UCSD-AML1 (cell line): ENCODE measurements at regions not wholly inside any gene's neighbourhood (a gene's known extent, or its start where the extent isn't known, plus 50 kb on each side); places are given as distances from the start of the nearest gene placed in this dataset.

ENCODE experiments used
- DNase-seq: peaks from one replicate; lab custom pipeline; 2025; ENCODE audit not compliant: unreplicated experiment; lab: John Stamatoyannopoulos, UW

DNA sequence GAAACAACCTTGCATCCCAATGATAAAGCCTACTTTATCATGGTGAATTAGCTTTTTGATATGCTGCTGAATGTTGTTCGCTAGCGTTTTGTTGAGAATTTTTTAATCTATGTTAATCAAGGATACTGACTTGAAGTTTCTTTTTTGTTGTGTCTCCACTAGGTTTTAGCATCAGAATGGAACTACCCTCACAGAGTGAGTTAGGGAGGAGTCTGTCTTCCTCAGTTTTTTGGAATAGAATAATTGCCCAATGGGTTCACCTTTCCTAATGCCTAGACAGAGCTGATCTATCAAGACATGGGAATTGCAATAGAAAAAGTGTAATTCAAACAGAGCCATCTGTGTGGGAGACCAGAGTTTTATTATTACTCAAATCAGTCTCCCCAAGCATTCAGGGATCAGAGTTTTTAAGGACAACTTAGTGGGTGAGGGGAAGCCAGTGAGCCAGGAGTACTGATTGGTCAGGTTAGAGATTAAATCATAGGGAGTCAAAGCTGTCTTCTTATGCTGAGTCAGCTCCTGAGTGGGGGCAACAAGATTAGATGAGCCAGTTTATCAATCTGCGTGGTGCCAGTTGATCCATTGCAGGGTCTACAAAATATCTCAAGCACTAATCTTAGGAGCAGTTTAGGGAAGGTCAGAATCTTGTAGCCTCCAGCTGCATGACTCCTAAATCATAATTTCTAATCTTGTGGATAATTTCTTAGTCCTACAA is 237.4 kb upstream of the PPP2R3A start:
- no peak for DNase-seq

DNA sequence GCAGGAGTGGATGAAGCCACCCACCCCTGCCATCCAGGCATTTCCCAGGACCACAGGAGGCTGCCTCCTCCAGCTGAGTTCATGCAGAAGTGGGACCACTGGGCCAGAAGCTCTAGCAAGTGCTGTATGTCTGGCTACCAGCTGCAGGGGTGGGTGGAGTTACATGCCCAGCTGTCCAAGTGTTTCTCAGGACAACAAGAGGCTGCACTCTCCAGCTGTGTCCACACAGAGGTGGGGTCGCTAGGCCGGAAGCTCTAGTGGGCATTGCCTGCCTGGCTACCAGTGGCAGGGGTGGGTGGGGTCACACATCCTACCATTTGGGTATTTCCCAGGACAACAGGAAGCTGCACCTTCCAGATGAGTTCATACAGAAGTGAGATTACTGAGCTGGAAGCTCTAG is 234.0 kb upstream of the PPP2R3A start:
- no peak for DNase-seq

GRCh38 chr3:135736740-135737139 is 228.8 kb upstream of the PPP2R3A start:
- no peak for DNase-seq

DNA sequence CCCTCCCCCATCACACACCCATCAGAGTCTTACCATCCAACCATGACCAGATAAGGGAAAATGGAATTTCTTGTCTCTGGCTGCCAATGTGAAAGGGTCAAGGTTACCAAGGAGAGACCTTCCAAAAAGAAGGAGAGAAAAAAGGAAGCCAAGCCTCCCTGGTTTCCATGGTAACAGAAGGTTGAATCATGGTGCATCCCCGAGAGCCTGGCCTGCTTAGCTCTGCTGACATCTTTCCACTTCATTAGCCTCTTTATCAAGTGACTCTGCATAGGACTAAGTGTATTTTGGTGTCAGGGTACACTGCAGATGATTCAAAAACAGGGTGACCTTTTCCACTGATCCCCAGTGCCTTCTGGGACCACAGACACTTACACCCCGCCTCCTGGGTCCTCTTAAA is 225.7 kb upstream of the PPP2R3A start:
- DNase-seq = no peak

- no peak for DNase-seq
Measured at GRCh38 chr3:135740211-135740610, 225.3 kb upstream of the PPP2R3A start.

GRCh38 chr3:135740751-135741150 is 224.8 kb upstream of the PPP2R3A start:
- no peak for DNase-seq

- DNase-seq = no peak
Measured at GRCh38 chr3:135751991-135752390, 213.5 kb upstream of the PPP2R3A start.

GRCh38 chr3:135752851-135753250 is 212.7 kb upstream of the PPP2R3A start:
- no peak for DNase-seq

DNA sequence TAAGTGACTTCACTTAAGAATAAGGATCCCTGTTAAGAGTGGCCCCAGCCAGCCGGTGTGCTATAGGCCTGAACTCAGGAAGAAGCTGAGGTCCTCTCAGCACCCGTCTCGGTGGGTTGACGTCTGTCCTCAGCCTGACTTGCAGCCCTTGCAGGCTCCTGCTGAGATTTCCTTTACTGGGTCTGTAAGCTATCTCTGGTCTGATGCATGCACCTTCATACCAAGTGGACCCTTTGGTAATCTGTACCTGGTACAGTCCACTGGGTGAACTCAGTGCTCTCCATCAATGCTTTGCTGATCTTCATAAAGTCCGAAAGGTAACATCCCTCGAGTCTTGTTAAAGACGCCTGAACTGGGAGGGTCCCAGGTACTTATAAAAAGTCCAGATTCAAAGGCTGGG is 212.0 kb upstream of the PPP2R3A start:
- no peak for DNase-seq

DNA sequence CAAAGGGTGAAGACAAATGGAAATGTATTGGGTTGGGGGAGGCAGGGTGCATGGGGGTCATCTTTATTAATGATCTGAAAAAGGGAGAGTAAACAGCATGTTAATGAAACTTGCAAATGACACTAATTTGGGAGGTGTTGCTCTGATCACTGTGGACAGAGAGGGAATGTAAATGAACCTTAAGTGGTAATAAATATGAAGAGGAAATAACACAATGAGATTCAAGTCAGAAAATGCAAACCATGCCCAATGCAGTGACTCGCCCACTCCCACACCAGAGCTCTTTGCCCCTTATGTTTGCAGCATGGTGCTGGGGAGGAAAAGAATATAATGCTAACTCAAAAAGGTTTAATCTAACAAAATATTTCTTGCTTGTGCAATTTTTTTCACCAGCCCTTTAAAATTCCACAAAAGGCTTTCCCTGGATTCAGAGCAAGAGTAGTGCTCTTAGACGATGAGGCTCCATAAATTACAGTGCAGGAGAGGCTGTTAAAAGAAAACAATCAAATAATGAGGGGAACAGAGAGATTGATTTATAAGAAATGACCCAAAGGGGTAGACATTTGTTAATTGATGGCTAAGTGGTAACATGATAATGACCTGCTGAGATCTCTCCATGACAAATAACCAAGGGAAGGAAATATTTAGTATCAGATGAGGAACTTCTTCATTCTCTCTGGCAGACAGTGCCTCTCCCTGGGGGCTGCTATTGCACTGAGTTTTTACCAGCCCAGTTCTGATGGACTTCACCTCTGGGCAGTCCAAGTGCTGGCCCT is 210.0 kb upstream of the PPP2R3A start:
- DNase-seq = no peak

DNA sequence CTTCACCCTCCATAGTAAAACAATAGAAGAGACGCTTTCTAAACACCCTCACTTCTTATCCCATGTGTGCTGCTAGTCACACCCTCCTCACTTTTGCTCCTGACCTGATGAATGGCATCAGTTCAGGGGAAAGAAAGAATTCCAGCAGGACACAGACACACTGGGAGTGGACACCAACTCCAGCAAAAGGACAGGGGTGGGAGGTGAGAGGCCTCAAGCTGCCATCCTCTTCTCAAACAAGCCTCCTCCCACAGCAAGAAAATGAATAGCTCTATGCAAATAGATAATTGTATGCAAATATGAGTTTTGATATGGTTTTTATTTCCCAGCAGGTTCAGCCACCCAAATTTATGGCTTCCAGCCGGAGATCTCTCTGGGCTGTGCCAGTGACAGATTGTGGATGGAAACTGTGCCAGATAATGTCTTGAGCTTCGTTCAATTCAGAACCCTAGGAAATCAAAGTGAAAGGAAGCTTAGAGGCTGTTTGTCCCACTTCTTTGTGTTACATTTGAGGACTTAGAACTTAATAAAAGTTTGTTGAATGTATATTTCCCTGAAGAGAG is 209.3 kb upstream of the PPP2R3A start:
- no peak for DNase-seq

DNA sequence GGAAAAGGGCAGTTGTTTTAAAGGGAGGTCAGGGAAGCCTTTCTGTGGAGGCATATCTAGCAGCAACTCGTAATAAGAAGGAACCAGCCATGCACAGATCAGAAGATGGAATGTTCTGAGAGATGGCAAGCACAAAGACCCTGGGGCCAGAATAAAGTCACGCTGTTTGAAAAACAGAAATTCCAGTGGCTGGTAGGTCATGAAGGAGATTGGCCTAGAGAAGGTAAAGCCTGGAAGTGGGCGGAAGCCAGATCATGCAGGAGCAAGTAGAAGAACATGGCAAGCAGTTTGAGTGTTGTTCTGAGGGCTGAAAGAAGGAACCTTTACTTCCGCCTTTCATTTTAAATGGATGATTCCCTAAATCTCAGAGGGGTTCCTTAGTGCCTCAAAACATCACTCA is 208.1 kb upstream of the PPP2R3A start:
- no peak for DNase-seq

GRCh38 chr3:135758961-135759360 is 206.6 kb upstream of the PPP2R3A start:
- no peak for DNase-seq

- DNase-seq = no peak
Measured at GRCh38 chr3:135759651-135760050, 205.9 kb upstream of the PPP2R3A start.

DNA sequence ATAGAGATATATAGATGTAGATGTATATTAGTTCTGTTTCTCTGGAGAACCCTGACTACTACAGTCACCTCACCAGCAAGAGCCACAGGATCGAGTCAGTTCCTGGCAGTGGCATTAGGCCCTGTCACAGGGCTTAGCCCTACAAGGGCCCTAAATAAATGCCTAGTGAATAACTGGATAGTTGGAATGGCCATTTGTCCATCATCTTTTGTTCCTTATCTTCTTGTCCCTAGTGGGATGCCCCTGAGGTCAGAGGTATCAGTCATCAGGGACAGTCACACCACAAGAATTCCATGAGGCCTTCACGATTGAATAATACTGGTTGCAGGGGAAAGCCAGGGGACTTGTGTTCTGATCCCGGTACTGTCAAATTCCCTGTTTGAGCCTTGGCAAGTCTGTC is 204.9 kb upstream of the PPP2R3A start:
- DNase-seq = no peak

DNA sequence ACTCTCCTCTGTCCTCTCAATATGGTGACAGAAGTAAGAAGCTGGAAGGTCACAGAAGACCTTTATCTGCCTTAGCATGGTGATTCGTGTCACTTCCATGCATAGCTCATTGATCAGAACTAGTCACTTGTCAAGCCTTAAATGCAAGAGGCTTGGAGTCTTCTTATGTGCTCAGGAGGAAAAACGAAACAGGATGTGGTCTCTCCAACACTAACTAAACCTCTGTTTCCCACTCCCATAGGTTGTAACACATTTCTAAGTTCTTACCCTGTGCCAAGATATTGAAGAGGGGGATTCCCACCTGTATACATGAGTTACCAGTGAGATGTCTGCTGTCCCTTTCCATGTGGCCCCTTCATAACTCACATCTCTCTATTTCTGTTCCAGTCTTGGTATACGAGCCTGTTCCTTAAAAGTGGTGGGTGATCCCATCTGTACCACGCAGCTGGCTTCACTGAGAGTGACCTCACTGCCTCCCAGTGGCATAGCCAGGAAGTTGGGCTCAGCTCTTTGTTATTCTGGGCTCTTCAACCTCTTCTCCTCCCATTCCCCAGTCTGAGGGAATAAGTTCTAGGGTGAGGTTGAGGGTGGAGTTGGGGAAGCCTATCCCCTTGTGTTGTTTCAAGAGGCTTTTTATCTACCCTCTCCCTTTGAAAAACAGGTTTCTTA is 203.2 kb upstream of the PPP2R3A start:
- no peak for DNase-seq

- no peak for DNase-seq
Measured at GRCh38 chr3:135766115-135766514, 199.4 kb upstream of the PPP2R3A start.

- DNase-seq = no peak
Measured at GRCh38 chr3:135771760-135772159, 193.8 kb upstream of the PPP2R3A start.

DNA sequence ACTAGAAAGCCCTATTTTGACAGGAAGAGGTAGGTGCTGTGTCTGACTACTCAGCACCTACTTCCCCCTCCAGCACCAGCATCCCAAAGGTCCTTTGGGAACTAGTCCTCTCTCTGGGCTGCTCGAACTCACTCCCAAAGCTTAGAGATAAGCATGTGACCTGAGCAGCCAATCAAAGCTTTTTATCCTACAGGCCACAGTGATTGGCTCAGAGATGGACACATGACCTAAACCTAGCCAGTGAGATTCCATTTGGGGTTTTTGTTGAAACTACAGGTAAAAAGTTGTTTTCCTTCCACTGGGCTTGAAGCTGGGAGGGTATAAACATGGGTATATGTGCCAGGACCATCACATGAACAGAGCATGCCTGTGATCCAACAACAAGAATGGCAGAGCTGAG is 186.5 kb upstream of the PPP2R3A start:
- DNase-seq = no peak

DNA sequence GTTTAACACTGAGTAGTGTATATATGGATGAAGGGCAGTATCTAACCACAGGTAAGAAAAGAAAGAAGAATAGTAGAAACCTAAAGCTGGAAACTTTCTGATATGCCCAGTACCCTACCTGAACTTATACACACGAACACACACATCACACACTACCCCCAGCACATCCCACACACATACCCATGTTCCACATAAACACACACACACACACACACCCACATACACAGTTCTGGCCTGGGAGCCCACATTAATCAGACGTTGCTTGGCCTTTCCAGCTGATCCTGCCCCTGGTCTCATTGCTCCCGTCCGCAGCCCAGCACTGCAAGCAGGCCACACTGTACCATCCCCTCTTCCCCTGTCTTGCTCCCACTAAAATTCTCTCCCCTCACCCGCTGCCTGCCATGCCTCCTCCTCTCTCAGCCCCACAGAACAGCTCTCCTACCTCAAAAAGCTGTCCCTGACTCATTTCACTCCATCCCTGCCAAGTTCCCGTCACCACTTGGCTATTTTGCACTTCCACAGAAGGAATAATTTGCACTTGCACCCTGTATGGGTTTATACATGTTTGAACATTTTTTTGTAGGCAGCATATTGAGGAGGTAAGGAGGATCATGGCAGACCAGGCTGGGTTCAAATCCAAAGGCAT is 185.8 kb upstream of the PPP2R3A start:
- DNase-seq = no peak
